Keratinocyte (primary cell): ENCODE measurements at regions not wholly inside any gene's neighbourhood (a gene's known extent, or its start where the extent isn't known, plus 50 kb on each side); places are given as distances from the start of the nearest gene placed in this dataset.

Experiments
- EZH2 ChIP-seq: IDR thresholded peaks from one replicate; pipeline ENCODE4 v1.6.1; 2012; ENCODE audit warnings: inconsistent platforms, mild to moderate bottlenecking, low read length, moderate library complexity
- TF ChIP-seq, protein P1 (sequence below), 3 experiments: IDR thresholded peaks in 1 of 3; conservative IDR thresholded peaks in 1 of 3; optimal IDR thresholded peaks in 1 of 3; 2 replicates in 2 of 3; 3 replicates in 1 of 3; pipeline versions ENCODE3 to v1.5.1; 2011; ENCODE audit warnings: low read length in 3 of 3, mild to moderate bottlenecking in 3 of 3, moderate library complexity in 2 of 3, control low read depth in 1 of 3, inconsistent platforms in 1 of 3; ENCODE audit not compliant: insufficient read depth in 2 of 3; ENCODE audit errors: extremely low read depth in 1 of 3

DNA sequence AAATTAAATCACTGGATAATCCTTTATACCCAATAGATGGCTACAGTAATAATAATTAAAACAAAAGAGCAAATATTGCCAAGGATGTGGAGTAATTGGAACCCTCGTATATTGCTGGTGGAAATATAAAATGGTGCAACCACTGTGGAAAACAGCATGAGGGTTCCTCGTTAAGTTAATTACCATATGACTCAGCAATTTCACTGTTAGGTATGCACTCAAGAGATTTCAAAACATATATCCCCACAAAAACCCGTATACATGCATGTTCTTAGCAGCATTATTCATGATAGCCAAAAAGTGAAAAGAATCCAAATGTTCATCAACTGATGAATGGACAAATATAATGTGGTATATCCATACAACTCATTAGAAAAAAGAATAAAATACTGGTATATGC is 103.3 kb downstream of the TEX13C start:
- TF ChIP-seq, protein P1, sequence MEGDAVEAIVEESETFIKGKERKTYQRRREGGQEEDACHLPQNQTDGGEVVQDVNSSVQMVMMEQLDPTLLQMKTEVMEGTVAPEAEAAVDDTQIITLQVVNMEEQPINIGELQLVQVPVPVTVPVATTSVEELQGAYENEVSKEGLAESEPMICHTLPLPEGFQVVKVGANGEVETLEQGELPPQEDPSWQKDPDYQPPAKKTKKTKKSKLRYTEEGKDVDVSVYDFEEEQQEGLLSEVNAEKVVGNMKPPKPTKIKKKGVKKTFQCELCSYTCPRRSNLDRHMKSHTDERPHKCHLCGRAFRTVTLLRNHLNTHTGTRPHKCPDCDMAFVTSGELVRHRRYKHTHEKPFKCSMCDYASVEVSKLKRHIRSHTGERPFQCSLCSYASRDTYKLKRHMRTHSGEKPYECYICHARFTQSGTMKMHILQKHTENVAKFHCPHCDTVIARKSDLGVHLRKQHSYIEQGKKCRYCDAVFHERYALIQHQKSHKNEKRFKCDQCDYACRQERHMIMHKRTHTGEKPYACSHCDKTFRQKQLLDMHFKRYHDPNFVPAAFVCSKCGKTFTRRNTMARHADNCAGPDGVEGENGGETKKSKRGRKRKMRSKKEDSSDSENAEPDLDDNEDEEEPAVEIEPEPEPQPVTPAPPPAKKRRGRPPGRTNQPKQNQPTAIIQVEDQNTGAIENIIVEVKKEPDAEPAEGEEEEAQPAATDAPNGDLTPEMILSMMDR (optimal IDR thresholded peaks at IDR 0.05 in 1 of 3, IDR thresholded peaks at IDR 0.05 in 1 of 3, conservative IDR thresholded peaks at IDR 0.05 in 1 of 3; ENCODE audit: extremely low read depth in 1 of 3, insufficient read depth in 2 of 3, low read length in 3 of 3): no peak
- no peak for TF ChIP-seq EZH2
